Stimulated activated CD4-positive, alpha-beta T cell treated with anti-CD3 and anti-CD28 coated beads, Interleukin-4, amount 100 ng/mL, for 1 hour (primary cell): ENCODE measurements at regions not wholly inside any gene's neighbourhood (a gene's known extent, or its start where the extent isn't known, plus 50 kb on each side); places are given as distances from the start of the nearest gene placed in this dataset.
"Not testable (repeated sequence)": the region's sequence is repeated elsewhere in the genome, so short reads cannot be mapped to it uniquely, and the experiment has no call there.

ENCODE experiments used
- DNase-seq: peaks from one replicate; pipeline ENCODE4 v3.0.0-alpha.2; 2020

GRCh38 chr15:23851921-23852320 is 164.8 kb upstream of the NDN start:
- no peak for DNase-seq

GRCh38 chr15:23853286-23853685 is 166.2 kb upstream of the NDN start:
- no peak for DNase-seq

GRCh38 chr15:23854203-23854911 is 167.3 kb upstream of the NDN start:
- no peak for DNase-seq

- DNase-seq = no peak
Measured at GRCh38 chr15:23854912-23855659, 168.0 kb upstream of the NDN start.

GRCh38 chr15:23855947-23856346 is 168.8 kb upstream of the NDN start:
- DNase-seq = no peak

- no peak for DNase-seq
Measured at GRCh38 chr15:23857028-23857641, 170.0 kb upstream of the NDN start.

GRCh38 chr15:23859008-23859407 is 171.9 kb upstream of the NDN start:
- no peak for DNase-seq

- DNase-seq = no peak
Measured at GRCh38 chr15:23860290-23861245, 173.5 kb upstream of the NDN start.

- DNase-seq = no peak
Measured at GRCh38 chr15:23866832-23867231, 179.7 kb upstream of the NDN start.

GRCh38 chr15:23869396-23869795 is 182.3 kb upstream of the NDN start:
- DNase-seq = no peak

- DNase-seq = not testable (repeated sequence)
Measured at GRCh38 chr15:23873613-23874012, 186.5 kb upstream of the NDN start.

- DNase-seq = peak; percentile 6
Measured at GRCh38 chr15:23877502-23878412, 190.7 kb upstream of the NDN start.

GRCh38 chr15:23881291-23881690 is 194.2 kb upstream of the NDN start:
- DNase-seq = no peak

GRCh38 chr15:23890218-23890617 is 203.1 kb upstream of the NDN start:
- no peak for DNase-seq

GRCh38 chr15:23897091-23897490 is 210.0 kb upstream of the NDN start:
- no peak for DNase-seq

- DNase-seq = no peak
Measured at GRCh38 chr15:23897531-23897930, 210.4 kb upstream of the NDN start.

GRCh38 chr15:23910030-23910429 is 222.9 kb upstream of the NDN start:
- no peak for DNase-seq

- DNase-seq = no peak
Measured at GRCh38 chr15:23912191-23912590, 225.1 kb upstream of the NDN start.

GRCh38 chr15:23913081-23913480 is 226.0 kb upstream of the NDN start:
- DNase-seq = no peak

- DNase-seq = no peak
Measured at GRCh38 chr15:23913635-23914034, 226.5 kb upstream of the NDN start.

- DNase-seq = no peak
Measured at GRCh38 chr15:23924686-23925085, 237.6 kb upstream of the NDN start.

GRCh38 chr15:23954931-23955330 is 267.8 kb upstream of the NDN start:
- no peak for DNase-seq
